Nephron progenitor cell (in vitro differentiated cells): ENCODE measurements at regions not wholly inside any gene's neighbourhood (a gene's known extent, or its start where the extent isn't known, plus 50 kb on each side); places are given as distances from the start of the nearest gene placed in this dataset.

Experiments used
- DNase-seq: peaks from one replicate; pipeline ENCODE4 v3.0.0; 2021
- H3K27ac Mint-ChIP-seq: 2 replicates; pipeline ENCODE4 v1.8.0; 2021; ENCODE audit warnings: mild to moderate bottlenecking, moderate library complexity, mixed read lengths
- H3K27me3 Mint-ChIP-seq: 2 replicates; pipeline ENCODE4 v1.8.0; 2021; ENCODE audit warnings: mild to moderate bottlenecking, low read depth, mixed read lengths; ENCODE audit not compliant: poor library complexity
- H3K36me3 Mint-ChIP-seq: 2 replicates; pipeline ENCODE4 v1.8.0; 2021; ENCODE audit warnings: low read depth, mixed read lengths
- H3K4me1 Mint-ChIP-seq: 2 replicates; pipeline ENCODE4 v1.8.0; 2021; ENCODE audit warnings: mixed read lengths
- H3K4me3 Mint-ChIP-seq: 2 replicates; pipeline ENCODE4 v1.8.0; 2021; ENCODE audit warnings: mild to moderate bottlenecking, moderate library complexity, mixed read lengths
- H3K9me3 Mint-ChIP-seq: 2 replicates; pipeline ENCODE4 v1.8.0; 2021; ENCODE audit warnings: mild to moderate bottlenecking, moderate library complexity, mixed read lengths
- CTCF ChIP-seq: fragments of 200-600 bp; sonication (generic); IDR thresholded peaks from 2 replicates; pipeline ENCODE4 v1.5.0; 2021; ENCODE audit warnings: antibody characterized with exemption

DNA sequence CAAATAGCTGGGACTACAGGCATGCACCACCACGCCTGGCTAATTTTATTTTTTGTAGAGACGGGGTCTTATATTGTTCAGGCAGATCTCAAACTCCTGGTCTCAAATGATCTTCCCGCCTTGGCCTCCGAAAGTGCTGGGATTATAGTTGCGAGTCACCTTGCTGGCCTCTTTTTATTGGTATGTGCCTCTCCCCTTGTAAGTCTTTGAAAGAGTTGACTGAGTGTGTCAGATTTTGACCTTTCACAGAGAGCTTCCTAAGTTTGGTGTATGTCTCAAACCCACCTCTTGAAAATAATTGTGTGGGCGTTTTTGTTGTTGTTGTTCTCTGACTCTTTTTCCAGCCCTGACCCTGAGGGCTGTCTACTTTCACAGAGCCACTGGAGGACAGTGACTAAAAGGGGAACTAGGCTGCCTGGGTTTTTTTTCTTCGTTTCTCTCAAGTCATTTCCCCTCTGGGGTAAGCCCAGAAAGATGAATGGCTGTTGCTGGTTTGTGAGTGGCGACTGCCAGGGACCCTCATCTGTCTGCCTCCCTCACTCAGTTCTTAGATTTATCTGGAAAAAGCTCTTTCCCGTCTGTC, 262.8 kb downstream of the ZEB1 start:
- Mint-ChIP-seq H3K36me3 (no peaks in the 10 kb centered on the region), H3K9me3 (peaks cover 18% of the 10 kb centered on the region), H3K4me3 (no peak overlapping the region), H3K4me1 (peaks cover 39% of the 10 kb centered on the region), H3K27me3 (peaks cover 6% of the 10 kb centered on the region), H3K27ac (peak overlapping the region; percentile 77)
- DNase-seq: no peak
- no peak for TF ChIP-seq CTCF

GRCh38 chr10:31580646-31581045, 261.6 kb downstream of the ZEB1 start:
- Mint-ChIP-seq H3K9me3 (peaks cover 26% of the 10 kb centered on the region), H3K27me3 (peaks cover 4% of the 10 kb centered on the region), H3K4me3 (no peak overlapping the region), H3K36me3 (no peaks in the 10 kb centered on the region), H3K4me1 (peaks cover 39% of the 10 kb centered on the region), H3K27ac (no peak overlapping the region)
- TF ChIP-seq CTCF: no peak
- DNase-seq: no peak
